DND-41 (cell line): ENCODE measurements at regions not wholly inside any gene's neighbourhood (a gene's known extent, or its start where the extent isn't known, plus 50 kb on each side); places are given as distances from the start of the nearest gene placed in this dataset.

ENCODE experiments used
- EZH2 ChIP-seq: IDR thresholded peaks from 3 replicates; pipeline ENCODE4 v1.6.1; 2012; ENCODE audit warnings: borderline replicate concordance, low read depth, mild to moderate bottlenecking, moderate library complexity, low read length, inconsistent platforms; ENCODE audit not compliant: severe bottlenecking
- TF ChIP-seq, protein P1 (sequence below): IDR thresholded peaks from 2 replicates; pipeline ENCODE4 v1.5.1; 2012; ENCODE audit warnings: borderline replicate concordance, low read length, moderate library complexity, mild to moderate bottlenecking; ENCODE audit not compliant: poor library complexity, severe bottlenecking; ENCODE audit errors: extremely low read depth

GRCh38 chr12:59230334-59230733 lies 310.0 kb upstream of the LRIG3 start:
- TF ChIP-seq, protein P1, sequence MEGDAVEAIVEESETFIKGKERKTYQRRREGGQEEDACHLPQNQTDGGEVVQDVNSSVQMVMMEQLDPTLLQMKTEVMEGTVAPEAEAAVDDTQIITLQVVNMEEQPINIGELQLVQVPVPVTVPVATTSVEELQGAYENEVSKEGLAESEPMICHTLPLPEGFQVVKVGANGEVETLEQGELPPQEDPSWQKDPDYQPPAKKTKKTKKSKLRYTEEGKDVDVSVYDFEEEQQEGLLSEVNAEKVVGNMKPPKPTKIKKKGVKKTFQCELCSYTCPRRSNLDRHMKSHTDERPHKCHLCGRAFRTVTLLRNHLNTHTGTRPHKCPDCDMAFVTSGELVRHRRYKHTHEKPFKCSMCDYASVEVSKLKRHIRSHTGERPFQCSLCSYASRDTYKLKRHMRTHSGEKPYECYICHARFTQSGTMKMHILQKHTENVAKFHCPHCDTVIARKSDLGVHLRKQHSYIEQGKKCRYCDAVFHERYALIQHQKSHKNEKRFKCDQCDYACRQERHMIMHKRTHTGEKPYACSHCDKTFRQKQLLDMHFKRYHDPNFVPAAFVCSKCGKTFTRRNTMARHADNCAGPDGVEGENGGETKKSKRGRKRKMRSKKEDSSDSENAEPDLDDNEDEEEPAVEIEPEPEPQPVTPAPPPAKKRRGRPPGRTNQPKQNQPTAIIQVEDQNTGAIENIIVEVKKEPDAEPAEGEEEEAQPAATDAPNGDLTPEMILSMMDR: no peak
- no peak for TF ChIP-seq EZH2
